ENCODE measurements at regions not wholly inside any gene's neighbourhood (a gene's known extent, or its start where the extent isn't known, plus 50 kb on each side); places are given as distances from the start of the nearest gene placed in this dataset.

DNA sequence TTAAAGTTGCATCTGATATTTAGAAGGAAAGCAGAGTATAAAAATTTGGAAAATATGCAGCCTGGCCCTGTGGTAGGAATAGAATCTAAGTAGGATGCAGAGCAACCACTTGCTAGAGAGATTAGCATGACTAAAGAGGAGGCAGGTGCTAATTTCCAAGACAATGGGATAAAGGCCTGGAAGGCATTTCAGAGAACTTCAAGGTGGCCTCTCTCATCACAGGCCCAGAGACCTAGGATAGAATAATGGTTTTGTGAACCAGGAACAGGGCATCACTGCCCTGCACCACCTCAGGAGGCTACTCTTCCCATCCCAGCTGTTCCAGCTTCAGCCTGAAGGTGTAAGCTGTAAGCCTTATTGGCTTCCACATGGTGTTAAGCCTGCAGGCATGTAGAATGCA, 621.7 kb upstream of the HS3ST1 start:
- Histone ChIP-seq H3K4me3 (no peak overlapping the region), H3K36me3 (no peaks in the 10 kb centered on the region), H3K9me3 (no peaks in the 10 kb centered on the region), H3K27me3 (no peaks in the 10 kb centered on the region), H3K4me1 (no peaks in the 10 kb centered on the region), H3K27ac (no peak overlapping the region)
- TF ChIP-seq POLR2AphosphoS5 (IDR thresholded peaks at IDR 0.05) (no peak), POLR2A (IDR thresholded peaks at IDR 0.05) (no peak)
- TF ChIP-seq, protein P1, sequence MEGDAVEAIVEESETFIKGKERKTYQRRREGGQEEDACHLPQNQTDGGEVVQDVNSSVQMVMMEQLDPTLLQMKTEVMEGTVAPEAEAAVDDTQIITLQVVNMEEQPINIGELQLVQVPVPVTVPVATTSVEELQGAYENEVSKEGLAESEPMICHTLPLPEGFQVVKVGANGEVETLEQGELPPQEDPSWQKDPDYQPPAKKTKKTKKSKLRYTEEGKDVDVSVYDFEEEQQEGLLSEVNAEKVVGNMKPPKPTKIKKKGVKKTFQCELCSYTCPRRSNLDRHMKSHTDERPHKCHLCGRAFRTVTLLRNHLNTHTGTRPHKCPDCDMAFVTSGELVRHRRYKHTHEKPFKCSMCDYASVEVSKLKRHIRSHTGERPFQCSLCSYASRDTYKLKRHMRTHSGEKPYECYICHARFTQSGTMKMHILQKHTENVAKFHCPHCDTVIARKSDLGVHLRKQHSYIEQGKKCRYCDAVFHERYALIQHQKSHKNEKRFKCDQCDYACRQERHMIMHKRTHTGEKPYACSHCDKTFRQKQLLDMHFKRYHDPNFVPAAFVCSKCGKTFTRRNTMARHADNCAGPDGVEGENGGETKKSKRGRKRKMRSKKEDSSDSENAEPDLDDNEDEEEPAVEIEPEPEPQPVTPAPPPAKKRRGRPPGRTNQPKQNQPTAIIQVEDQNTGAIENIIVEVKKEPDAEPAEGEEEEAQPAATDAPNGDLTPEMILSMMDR (IDR thresholded peaks at IDR 0.05): no peak
- intact Hi-C loops (cut with DNase I; ENCODE audit: low total_unique reads): no loop called here
- no peak for DNase-seq (ENCODE audit: low spot score in 2 of 2)

DNA sequence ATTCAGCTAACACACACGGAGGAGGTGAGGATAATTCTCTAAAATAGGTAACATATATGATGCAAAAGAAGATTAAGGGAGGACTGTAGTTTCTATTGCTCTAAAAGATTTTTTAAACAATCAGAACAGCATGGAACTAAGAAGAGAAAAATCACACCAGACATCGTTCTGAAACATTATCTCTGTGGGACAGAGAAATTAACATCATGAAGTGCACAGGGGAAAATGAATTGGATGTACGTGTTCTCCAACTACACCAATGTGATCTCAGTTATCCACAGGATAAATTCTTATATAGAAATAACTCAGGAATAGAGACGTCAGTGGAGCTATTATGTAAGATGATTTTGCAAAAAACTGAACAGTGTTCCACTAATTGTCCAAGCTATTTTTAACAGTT, 614.1 kb upstream of the HS3ST1 start:
- no peaks in the 10 kb centered on the region for H3K27me3 ChIP-seq
- no peaks in the 10 kb centered on the region for H3K4me1 ChIP-seq
- no peak overlapping the region for H3K4me3 ChIP-seq
- H3K36me3 ChIP-seq: no peaks in the 10 kb centered on the region
- no peak for TF ChIP-seq POLR2AphosphoS5 (IDR thresholded peaks at IDR 0.05)
- TF ChIP-seq POLR2A (IDR thresholded peaks at IDR 0.05): no peak
- no peak overlapping the region for H3K27ac ChIP-seq
- intact Hi-C loops (cut with DNase I; ENCODE audit: low total_unique reads): no loop called here
- H3K9me3 ChIP-seq: peaks cover 8 to 15% of the 10 kb centered on the region in 2 donors
- no peak for DNase-seq (ENCODE audit: low spot score in 2 of 2)

DNA sequence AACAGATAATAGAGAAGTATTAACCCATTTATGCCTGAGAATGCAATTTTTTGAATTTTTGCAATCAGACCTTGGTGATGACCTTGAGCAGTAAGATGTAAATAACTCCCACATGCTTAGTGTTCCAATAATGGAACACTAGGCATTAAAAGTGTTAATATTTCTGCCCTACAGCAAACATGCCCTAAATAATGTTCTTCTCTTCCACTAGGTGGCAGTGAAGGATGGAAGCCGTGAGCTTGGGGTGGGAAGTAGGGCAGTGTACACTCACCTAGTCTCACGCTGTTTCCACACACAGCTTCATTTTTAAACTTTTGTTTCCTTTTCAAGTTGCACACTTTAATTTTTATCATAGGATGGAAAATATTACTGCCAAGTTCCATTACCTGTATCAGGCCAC, 613.1 kb upstream of the HS3ST1 start:
- Histone ChIP-seq H3K27me3 (no peaks in the 10 kb centered on the region), H3K9me3 (peaks cover 8 to 15% of the 10 kb centered on the region in 2 donors), H3K36me3 (no peaks in the 10 kb centered on the region), H3K27ac (no peak overlapping the region), H3K4me1 (no peaks in the 10 kb centered on the region), H3K4me3 (no peak overlapping the region)
- TF ChIP-seq, protein P1 (IDR thresholded peaks at IDR 0.05): no peak
- TF ChIP-seq POLR2AphosphoS5 (IDR thresholded peaks at IDR 0.05) (no peak), POLR2A (IDR thresholded peaks at IDR 0.05) (no peak)
- no peak for DNase-seq (ENCODE audit: low spot score in 2 of 2)
- intact Hi-C loops (cut with DNase I; ENCODE audit: low total_unique reads): no loop called here

DNA sequence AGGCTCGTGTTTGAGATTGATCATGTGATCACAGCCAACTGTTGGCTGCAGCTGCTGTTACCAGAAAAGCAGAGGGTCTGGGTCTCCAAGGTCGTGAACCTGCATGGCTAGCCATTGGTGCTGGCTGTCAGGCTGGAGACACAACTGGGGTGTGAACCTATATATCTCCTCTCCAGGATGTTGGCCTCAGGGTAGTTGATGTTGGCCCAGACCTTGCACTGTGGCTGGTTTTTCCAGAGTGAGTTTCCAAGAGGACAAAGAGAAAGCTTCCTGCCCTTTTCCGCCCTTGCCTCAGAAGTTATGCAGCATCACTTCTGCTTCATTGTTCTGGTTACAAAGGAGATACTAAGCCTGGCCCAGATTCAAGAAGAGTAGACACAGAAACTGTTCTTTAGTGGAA, 607.8 kb upstream of the HS3ST1 start:
- Histone ChIP-seq H3K9me3 (peaks cover 8 to 15% of the 10 kb centered on the region in 2 donors), H3K27ac (no peak overlapping the region), H3K4me3 (no peak overlapping the region), H3K27me3 (no peaks in the 10 kb centered on the region), H3K36me3 (no peaks in the 10 kb centered on the region), H3K4me1 (no peaks in the 10 kb centered on the region)
- intact Hi-C loops (cut with DNase I; ENCODE audit: low total_unique reads): no loop called here
- DNase-seq (ENCODE audit: low spot score in 2 of 2): no peak
- TF ChIP-seq POLR2A (IDR thresholded peaks at IDR 0.05): no peak
- TF ChIP-seq POLR2AphosphoS5 (IDR thresholded peaks at IDR 0.05): no peak
- TF ChIP-seq, protein P1 (IDR thresholded peaks at IDR 0.05): no peak

DNA sequence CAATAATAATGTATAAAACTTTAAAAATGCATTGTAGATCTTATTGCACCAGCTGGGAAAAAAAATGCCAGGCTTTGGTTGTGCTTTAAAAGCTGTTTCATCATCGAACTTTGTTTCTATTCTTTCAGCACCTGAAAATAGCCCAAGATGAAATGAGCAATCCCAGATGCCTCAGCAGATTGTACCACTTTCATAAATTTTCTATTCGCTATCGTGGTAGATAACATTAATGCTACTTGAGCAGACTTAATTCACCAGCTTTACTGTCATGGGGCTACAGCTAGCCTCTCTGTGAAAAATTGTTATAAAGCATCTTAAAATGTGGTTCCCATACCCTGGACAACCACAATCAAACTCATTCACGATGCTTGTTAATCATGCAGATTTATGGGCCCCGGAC, 599.6 kb upstream of the HS3ST1 start:
- Histone ChIP-seq H3K27me3 (no peaks in the 10 kb centered on the region), H3K36me3 (peaks cover 3% of the 10 kb centered on the region), H3K4me3 (no peak overlapping the region), H3K27ac (no peak overlapping the region), H3K9me3 (no peaks in the 10 kb centered on the region), H3K4me1 (no peaks in the 10 kb centered on the region)
- TF ChIP-seq, protein P1 (IDR thresholded peaks at IDR 0.05): no peak
- TF ChIP-seq POLR2AphosphoS5 (IDR thresholded peaks at IDR 0.05): no peak
- no peak for TF ChIP-seq POLR2A (IDR thresholded peaks at IDR 0.05)
- intact Hi-C loops (cut with DNase I; ENCODE audit: low total_unique reads): no loop called here
- DNase-seq (ENCODE audit: low spot score in 2 of 2): no peak

DNA sequence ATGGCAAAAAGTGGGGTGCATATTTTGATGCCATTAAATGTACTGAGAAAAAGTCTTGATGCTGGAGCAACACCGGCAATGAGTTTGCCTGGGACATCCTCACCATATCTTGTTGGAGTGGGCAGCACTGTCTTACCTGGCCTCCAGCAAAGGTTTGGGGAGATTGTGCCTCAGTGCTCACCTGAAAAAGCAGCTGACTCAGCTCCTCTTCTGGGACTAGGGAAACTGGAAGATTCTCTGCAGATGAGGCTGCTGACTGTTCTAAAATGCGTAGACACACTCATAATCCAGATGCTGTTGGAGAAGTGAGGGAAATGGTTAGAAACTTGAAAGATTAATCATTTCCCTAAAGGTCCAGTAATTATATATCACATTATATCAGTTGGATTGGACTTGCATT, 593.7 kb upstream of the HS3ST1 start:
- Histone ChIP-seq H3K36me3 (no peaks in the 10 kb centered on the region), H3K4me3 (no peak overlapping the region), H3K9me3 (peaks cover 0 to 11% of the 10 kb centered on the region in 2 donors), H3K4me1 (no peaks in the 10 kb centered on the region), H3K27ac (no peak overlapping the region), H3K27me3 (no peaks in the 10 kb centered on the region)
- intact Hi-C loops (cut with DNase I; ENCODE audit: low total_unique reads): no loop called here
- TF ChIP-seq, protein P1 (IDR thresholded peaks at IDR 0.05): no peak
- no peak for TF ChIP-seq POLR2AphosphoS5 (IDR thresholded peaks at IDR 0.05)
- DNase-seq (ENCODE audit: low spot score in 2 of 2): no peak
